Amniotic stem cell (primary cell): ENCODE measurements at regions not wholly inside any gene's neighbourhood (a gene's known extent, or its start where the extent isn't known, plus 50 kb on each side); places are given as distances from the start of the nearest gene placed in this dataset.
"Not testable (repeated sequence)": the region's sequence is repeated elsewhere in the genome, so short reads cannot be mapped to it uniquely, and the experiment has no call there.

ENCODE experiments used
- DNase-seq: peaks from one replicate; lab custom pipeline; 2025; lab: John Stamatoyannopoulos, UW

DNA sequence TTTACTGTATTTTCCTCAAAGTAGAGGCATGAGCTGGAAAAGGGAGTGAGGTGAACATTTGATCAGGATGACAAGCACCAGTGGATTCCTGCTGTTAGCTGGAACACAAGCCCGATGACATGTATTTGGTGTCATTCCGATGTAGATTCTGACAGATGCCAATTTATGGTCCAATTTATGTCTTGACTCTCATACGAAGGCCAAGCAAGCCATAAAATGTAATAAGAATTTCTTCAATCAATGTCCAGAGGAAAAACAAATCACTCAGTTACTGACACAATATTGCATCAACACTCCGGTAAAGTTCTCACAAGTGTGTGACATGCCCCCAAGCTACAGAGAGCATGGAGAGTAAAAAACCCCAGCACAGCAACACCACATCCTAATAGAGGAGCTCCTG lies 138.3 kb upstream of the ZNF521 start:
- DNase-seq: no peak

GRCh38 chr18:25473008-25473407 lies 121.0 kb upstream of the ZNF521 start:
- DNase-seq: no peak

GRCh38 chr18:25470756-25471524 lies 119.0 kb upstream of the ZNF521 start:
- not testable (repeated sequence) for DNase-seq

GRCh38 chr18:25470062-25470461 lies 118.1 kb upstream of the ZNF521 start:
- no peak for DNase-seq

- DNase-seq: no peak
These were observed 117.5 kb upstream of the ZNF521 start for GRCh38 chr18:25469489-25469888.

- DNase-seq: no peak
These were observed 115.4 kb upstream of the ZNF521 start for GRCh38 chr18:25467226-25467987.

DNA sequence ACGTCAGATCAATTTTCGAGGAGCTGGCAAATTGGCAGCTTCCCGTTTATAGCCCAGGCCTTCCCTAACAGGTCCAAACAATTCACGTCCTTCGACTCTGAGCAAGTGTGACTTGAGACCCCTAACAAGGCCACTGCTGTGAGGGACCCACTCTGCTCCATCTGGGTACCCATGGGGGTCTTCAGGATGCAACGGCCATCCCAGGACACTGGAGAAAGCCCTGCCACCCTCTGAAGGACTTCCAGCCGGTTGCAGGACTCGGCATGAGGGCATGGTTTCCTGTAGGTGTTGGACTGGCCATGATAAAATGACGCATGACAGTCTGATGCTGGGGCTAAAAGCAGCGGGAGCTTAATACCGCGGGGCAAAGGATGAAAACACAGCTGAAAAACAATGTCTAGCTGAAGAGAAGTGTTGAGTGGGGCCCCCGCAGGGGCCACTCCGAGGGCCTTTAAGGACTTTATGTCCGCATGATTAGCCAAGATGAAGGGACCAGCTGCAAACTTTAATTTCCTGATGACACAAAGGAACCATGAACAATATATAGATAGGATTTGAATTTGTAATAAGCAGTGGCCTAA lies 113.3 kb upstream of the ZNF521 start:
- no peak for DNase-seq

DNA sequence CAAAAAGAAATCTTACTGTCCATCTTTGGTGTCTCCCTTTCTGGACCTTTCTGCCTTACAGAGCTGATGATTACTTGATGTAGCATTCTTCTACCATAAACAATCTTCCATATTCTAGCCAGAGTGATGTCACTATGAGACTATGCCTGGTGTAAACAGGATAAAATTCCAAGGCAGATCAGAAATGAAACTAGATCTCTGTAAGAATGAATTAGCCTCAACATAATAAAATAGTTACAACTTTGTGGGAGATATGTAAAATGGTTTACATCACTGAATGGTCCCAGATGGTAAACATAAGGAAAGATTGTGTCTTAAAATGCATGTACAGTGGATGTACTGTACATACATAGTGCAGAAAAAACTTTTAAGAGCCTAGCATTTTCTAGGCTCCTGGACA lies 112.3 kb upstream of the ZNF521 start:
- DNase-seq: no peak

DNA sequence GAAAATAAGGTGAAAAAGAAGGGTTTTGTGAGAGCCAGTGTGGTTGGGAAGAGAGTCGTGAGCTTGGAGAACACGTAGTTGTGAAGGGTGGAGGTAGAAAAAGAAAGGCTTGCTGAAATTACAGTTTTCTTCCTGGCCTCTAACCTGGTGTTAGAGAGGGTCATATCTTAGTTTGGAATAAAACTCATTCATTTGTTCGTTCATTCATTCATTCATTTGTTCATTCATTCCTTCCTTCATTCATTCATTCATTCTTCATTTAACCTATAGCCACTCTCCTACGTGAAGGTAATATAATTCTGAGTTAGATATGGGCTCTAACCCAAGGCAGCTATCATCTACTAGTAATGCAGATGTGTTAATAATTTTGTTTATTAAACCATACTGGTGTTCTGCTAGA lies 111.8 kb upstream of the ZNF521 start:
- DNase-seq: no peak

GRCh38 chr18:25459814-25460213 lies 107.8 kb upstream of the ZNF521 start:
- no peak for DNase-seq

DNA sequence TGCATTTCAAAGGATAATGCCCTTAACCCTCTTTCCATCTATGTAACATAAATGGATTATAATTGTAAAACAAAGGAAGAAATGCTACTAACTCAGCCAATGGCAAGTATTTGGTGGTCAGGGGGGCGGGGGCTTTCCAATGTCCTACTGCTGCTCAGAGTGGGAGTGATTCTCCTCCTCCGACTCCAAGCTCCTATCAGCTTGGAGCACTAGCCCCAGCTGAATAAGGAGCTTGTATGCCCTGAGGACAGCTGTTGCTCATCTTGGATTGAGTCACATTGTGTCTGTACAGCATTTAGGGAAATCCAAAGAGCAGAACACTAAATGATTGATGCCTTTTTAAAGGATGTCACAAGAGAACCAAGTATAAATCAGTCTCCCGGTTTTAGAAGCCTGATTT lies 105.6 kb upstream of the ZNF521 start:
- no peak for DNase-seq

GRCh38 chr18:25457126-25457525 lies 105.2 kb upstream of the ZNF521 start:
- DNase-seq: no peak

DNA sequence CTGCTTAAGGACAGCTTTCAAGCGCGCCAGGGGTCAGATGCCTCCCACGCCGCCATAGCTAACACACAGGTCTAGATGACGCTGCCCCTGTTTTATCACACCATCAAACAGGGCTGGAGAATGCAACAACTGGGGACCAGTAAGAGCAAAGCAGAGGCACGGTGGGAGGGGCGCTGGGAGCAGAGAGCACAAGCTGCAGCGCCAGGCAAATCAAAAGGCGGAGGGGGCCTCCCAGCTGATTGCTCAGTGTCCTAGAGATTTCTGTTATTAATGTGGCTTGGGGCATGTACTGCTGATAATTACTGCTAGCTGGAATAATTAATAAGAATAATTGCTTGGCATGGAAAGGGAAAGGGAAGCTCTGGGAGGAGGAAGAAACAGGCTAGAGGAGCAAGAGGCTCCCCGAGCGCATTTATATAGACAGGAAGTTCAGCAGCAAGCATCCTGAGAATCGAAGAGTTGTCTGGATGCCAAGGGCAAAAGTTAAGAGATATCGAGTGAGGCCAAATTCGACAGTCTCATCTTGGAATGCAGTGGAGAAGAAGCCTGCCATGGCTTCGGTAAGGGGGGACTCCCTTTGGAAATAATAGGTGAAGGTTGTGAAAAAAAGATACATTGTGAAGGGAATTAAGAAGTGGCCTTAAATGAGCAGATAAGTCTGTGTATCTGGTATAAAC lies 104.5 kb upstream of the ZNF521 start:
- DNase-seq: no peak

GRCh38 chr18:25455646-25456045 lies 103.7 kb upstream of the ZNF521 start:
- DNase-seq: no peak

- no peak for DNase-seq
These were observed 103.2 kb upstream of the ZNF521 start for GRCh38 chr18:25455159-25455558.

DNA sequence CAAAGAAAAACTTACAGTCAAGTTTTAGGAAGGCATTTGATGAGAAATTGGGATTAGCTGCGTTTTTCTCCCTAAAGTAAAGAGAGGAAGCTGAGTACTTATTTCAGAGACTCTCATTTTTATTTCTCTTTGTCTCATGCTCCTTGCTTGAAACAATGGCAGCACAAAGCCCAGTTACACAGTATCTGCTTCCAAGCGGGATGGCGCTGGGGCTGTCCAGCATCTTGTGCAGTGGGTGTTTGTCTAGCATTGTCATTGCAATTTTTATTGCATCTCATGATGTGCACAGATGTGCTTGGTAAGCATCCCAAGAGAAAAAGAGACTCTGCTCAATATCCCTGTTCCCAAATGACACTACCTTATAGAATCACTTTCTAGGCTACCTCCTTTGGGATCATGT lies 102.8 kb upstream of the ZNF521 start:
- no peak for DNase-seq

GRCh38 chr18:25454270-25454659 lies 102.3 kb upstream of the ZNF521 start:
- DNase-seq: no peak

GRCh38 chr18:25453556-25454269 lies 101.7 kb upstream of the ZNF521 start:
- DNase-seq: no peak

GRCh38 chr18:25451077-25451658 lies 99.2 kb upstream of the ZNF521 start:
- no peak for DNase-seq

- DNase-seq: no peak
These were observed 97.1 kb upstream of the ZNF521 start for GRCh38 chr18:25449046-25449445.

DNA sequence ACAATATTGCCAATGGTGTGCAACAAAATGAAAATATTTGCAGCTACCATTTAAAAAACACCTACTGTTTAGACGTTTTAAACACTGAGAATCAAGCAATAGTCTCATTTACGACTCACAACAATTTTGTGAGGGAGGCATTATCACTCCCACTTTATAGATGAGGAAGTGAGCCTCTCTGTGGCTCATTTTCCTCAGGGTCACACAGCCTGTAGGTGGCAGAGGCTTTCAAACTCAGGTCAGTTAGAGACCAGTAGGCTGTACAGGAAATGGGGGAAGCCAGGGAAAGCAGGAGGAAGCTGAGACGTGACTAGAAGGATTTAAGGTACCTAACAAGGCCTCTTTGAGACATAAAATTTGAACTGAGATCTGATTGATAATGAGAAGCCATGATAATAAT lies 95.0 kb upstream of the ZNF521 start:
- DNase-seq: no peak

- DNase-seq: no peak
These were observed 93.5 kb upstream of the ZNF521 start for GRCh38 chr18:25445430-25445829.
